Activated T-helper 9 cell treated with anti-CD3 and anti-CD28 coated beads, Interleukin-2, amount 50 U/mL, for 16 hours (primary cell): ENCODE measurements at regions not wholly inside any gene's neighbourhood (a gene's known extent, or its start where the extent isn't known, plus 50 kb on each side); places are given as distances from the start of the nearest gene placed in this dataset.

Experiments
- DNase-seq: peaks from one replicate; pipeline ENCODE4 v3.0.0-alpha.2; 2020; ENCODE audit warnings: low read depth

DNA sequence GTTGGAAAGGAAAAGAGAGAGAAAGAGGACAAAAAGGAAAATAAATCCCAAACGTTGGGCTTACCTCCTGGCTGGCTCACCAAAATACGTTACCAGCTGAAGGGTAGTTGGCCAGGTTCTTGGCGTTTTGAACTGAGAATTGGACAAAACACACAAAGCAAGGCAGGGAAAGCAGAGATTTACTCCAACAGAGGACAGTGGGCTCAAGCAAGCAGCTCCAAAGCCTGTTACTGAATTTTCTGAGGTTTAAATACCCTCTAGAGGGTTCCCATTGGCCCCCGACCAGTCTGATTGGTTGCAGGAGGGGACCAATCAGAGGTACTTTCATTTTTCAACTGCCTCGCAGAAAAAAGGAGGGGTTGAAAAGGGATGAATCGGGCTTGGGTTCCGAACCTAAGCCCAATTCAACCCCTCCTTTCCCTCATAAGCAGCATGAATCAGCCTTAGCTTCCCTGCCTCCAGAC is 55.6 kb upstream of the ALOX12 start:
- DNase-seq, result no peak

DNA sequence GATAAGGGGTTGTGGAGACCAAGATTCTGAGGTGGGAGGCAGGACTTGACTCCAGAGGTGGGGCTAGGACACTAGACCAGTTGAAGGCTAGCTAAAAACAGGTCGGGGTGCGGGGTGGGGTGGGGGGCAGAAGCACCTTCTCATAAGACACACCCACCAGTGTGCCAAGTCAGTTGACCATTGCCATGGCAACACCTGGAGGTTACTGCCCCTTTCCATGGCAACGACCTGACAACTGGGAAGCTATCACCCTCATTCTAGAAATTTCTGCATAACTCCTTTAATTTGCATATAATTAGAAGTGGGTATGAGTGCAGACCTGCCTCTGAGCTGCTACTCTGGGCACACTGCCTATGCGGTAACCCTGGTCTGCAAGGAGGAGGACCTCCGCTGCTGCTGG is 53.9 kb upstream of the ALOX12 start:
- no peak for DNase-seq

DNA sequence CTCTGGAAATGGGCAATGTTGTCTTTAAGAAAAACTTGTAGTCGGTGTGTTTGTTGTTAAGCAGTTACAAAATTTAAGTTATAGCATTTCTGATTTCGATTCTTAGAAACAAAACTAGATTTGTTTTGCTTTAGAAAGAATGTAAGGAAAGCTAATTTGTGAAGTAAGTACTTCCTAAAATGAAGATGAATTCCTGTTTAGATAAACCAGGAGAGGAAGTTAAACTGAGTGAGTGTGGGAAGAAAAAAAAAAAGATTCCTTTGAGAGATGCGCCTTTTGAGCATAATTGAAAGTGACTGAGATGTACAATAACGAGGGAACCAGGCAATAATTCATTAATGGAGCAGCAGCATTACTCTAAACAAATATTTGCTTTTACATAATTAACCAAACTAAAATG is 52.4 kb upstream of the ALOX12 start:
- DNase-seq, result no peak
